ENCODE measurements at regions not wholly inside any gene's neighbourhood (a gene's known extent, or its start where the extent isn't known, plus 50 kb on each side); places are given as distances from the start of the nearest gene placed in this dataset.

DNA sequence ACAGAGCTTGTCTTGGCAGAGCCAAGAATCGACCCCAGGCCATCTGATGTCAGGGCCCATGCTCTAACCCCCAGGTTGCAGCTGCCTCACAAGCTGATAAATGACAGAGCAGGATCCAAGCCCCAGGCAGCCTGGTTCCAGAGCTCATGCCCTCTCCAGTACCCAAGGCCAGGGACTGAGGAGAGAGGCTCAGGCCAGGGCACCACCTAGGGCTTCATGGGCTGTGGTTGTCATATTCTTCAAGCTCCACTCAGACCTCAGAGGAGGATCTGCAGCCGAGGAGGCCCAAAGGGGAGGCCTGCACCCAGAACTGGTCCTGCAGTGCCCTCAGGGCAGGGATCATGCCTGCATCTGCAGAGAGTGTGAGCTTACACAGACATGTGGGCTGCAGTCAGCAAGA lies 301.1 kb downstream of the MATN1 start:
- TF ChIP-seq GATA1 (IDR thresholded peaks at IDR 0.05; ENCODE audit: low read depth, low read length) = no peak
- no peak for TF ChIP-seq POLR2A (IDR thresholded peaks at IDR 0.05; ENCODE audit: low read length)

Measured in erythroblast (primary cell).